HEK293 (cell line): ENCODE measurements at regions not wholly inside any gene's neighbourhood (a gene's known extent, or its start where the extent isn't known, plus 50 kb on each side); places are given as distances from the start of the nearest gene placed in this dataset.
"Not testable (repeated sequence)": the region's sequence is repeated elsewhere in the genome, so short reads cannot be mapped to it uniquely, and the experiment has no call there.

ENCODE experiments used
- CTCF ChIA-PET: fragments of 350-600 bp; formaldehyde crosslinking; extraction: SDS; loops from one replicate; lab custom pipeline; 2021; ENCODE audit warnings: antibody characterized with exemption; lab: Yijun Ruan, JAX
- POLR2A ChIA-PET: fragments of 300-600 bp; formaldehyde crosslinking; extraction: SDS; loops from one replicate; lab custom pipeline; 2020; ENCODE audit warnings: antibody characterized with exemption, inconsistent platforms; lab: Yijun Ruan, JAX
- H3K27ac ChIP-seq: fragments of 200-500 bp; sonication (Bioruptor generic); 2 replicates; pipeline ENCODE4 v1.5.1; 2014; ENCODE audit warnings: low read depth, low read length, control low read depth, inconsistent platforms; ENCODE audit errors: extremely low read depth
- H3K36me3 ChIP-seq, 2 experiments: fragments of 200-500 bp in 1 of 2; sonication (Bioruptor generic) in 1 of 2; 1 replicate in 1 of 2; 2 replicates in 1 of 2; pipeline ENCODE4 v1.5.1; 2014 to 2017; ENCODE audit warnings: inconsistent platforms in 2 of 2, low read length in 2 of 2; ENCODE audit not compliant: control insufficient read depth in 2 of 2, insufficient read depth in 1 of 2
- H3K4me1 ChIP-seq: fragments of 200-500 bp; sonication (Bioruptor generic); 2 replicates; pipeline ENCODE4 v1.5.1; 2014; ENCODE audit warnings: mild to moderate bottlenecking, low read length, inconsistent platforms; ENCODE audit not compliant: control insufficient read depth, insufficient read depth
- H3K4me3 ChIP-seq: 2 replicates; pipeline ENCODE4 v1.5.1; 2011; ENCODE audit warnings: low read depth, mild to moderate bottlenecking, control low read depth, low read length, moderate library complexity
- H3K9me3 ChIP-seq: fragments of 200-500 bp; sonication (Bioruptor generic); 2 replicates; pipeline ENCODE4 v1.5.1; 2014; ENCODE audit warnings: low read depth, low read length, inconsistent platforms; ENCODE audit not compliant: control insufficient read depth, insufficient read depth
- BCL11A ChIP-seq: fragments of 450-650 bp; formaldehyde crosslinking; IDR thresholded peaks from 2 replicates; pipeline ENCODE4 v1.5.1; 2016; ENCODE audit warnings: low read depth, missing biosample characterization, missing genetic modification characterization
- CTCF ChIP-seq: fragments of 450-650 bp; formaldehyde crosslinking; IDR thresholded peaks from 2 replicates; pipeline ENCODE4 v1.5.1; 2016; ENCODE audit warnings: missing biosample characterization, missing genetic modification characterization
- KLF7 ChIP-seq: fragments of 450-650 bp; formaldehyde crosslinking; IDR thresholded peaks from 2 replicates; pipeline ENCODE4 v1.5.1; 2016; ENCODE audit warnings: missing biosample characterization, missing genetic modification characterization, borderline replicate concordance
- REPIN1 ChIP-seq: fragments of 450-650 bp; formaldehyde crosslinking; IDR thresholded peaks from 2 replicates; pipeline ENCODE4 v1.5.1; 2017; ENCODE audit warnings: missing biosample characterization, missing genetic modification characterization, low read depth
- ZBTB44 ChIP-seq: fragments of 450-650 bp; IDR thresholded peaks from 2 replicates; pipeline ENCODE4 v1.5.1; 2018; ENCODE audit warnings: missing biosample characterization, mild to moderate bottlenecking, missing genetic modification characterization
- ZBTB49 ChIP-seq: fragments of 450-650 bp; formaldehyde crosslinking; IDR thresholded peaks from 2 replicates; pipeline ENCODE4 v1.5.1; 2016; ENCODE audit warnings: missing biosample characterization, missing genetic modification characterization, low read depth
- ZNF121 ChIP-seq: fragments of 450-650 bp; formaldehyde crosslinking; IDR thresholded peaks from 2 replicates; pipeline ENCODE4 v1.5.1; 2016; ENCODE audit warnings: missing biosample characterization, missing genetic modification characterization
- ZNF16 ChIP-seq: fragments of 450-650 bp; formaldehyde crosslinking; IDR thresholded peaks from 2 replicates; pipeline ENCODE4 v1.5.1; 2016; ENCODE audit warnings: low read depth, missing biosample characterization, missing genetic modification characterization
- ZNF266 ChIP-seq: fragments of 450-650 bp; formaldehyde crosslinking; IDR thresholded peaks from 2 replicates; pipeline ENCODE4 v1.5.1; 2016; ENCODE audit warnings: missing biosample characterization, missing genetic modification characterization, low read depth
- ZNF292 ChIP-seq: fragments of 450-650 bp; formaldehyde crosslinking; IDR thresholded peaks from 2 replicates; pipeline ENCODE4 v1.5.1; 2016; ENCODE audit warnings: low read depth, missing biosample characterization, missing genetic modification characterization, borderline replicate concordance
- ZNF394 ChIP-seq: fragments of 450-650 bp; formaldehyde crosslinking; IDR thresholded peaks from 2 replicates; pipeline ENCODE4 v1.5.1; 2016; ENCODE audit warnings: missing biosample characterization, missing genetic modification characterization, mild to moderate bottlenecking, moderate library complexity, borderline replicate concordance
- ZNF449 ChIP-seq: fragments of 450-650 bp; formaldehyde crosslinking; IDR thresholded peaks from 2 replicates; pipeline ENCODE4 v1.5.1; 2017; ENCODE audit warnings: missing biosample characterization, mild to moderate bottlenecking, missing genetic modification characterization, moderate library complexity
- ZNF544 ChIP-seq: fragments of 450-650 bp; formaldehyde crosslinking; IDR thresholded peaks from 2 replicates; pipeline ENCODE4 v1.5.0; 2017; ENCODE audit warnings: missing biosample characterization, missing genetic modification characterization
- ZNF558 ChIP-seq: fragments of 450-650 bp; formaldehyde crosslinking; IDR thresholded peaks from 2 replicates; pipeline ENCODE4 v1.5.1; 2016; ENCODE audit warnings: missing biosample characterization, missing genetic modification characterization
- ZNF621 ChIP-seq: fragments of 450-650 bp; formaldehyde crosslinking; IDR thresholded peaks from 2 replicates; pipeline ENCODE4 v1.5.1; 2017; ENCODE audit warnings: missing biosample characterization, missing genetic modification characterization
- ZNF624 ChIP-seq: fragments of 450-650 bp; formaldehyde crosslinking; IDR thresholded peaks from 2 replicates; pipeline ENCODE4 v1.5.1; 2017; ENCODE audit warnings: missing biosample characterization, missing genetic modification characterization
- ZNF654 ChIP-seq: fragments of 450-650 bp; formaldehyde crosslinking; IDR thresholded peaks from 2 replicates; pipeline ENCODE4 v1.5.1; 2016; ENCODE audit warnings: low read depth, missing biosample characterization, missing genetic modification characterization
- ZNF658 ChIP-seq: fragments of 450-650 bp; formaldehyde crosslinking; IDR thresholded peaks from 2 replicates; pipeline ENCODE4; 2016; ENCODE audit warnings: missing biosample characterization, missing genetic modification characterization
- ZNF664 ChIP-seq: fragments of 450-650 bp; formaldehyde crosslinking; IDR thresholded peaks from 2 replicates; pipeline ENCODE4 v1.5.1; 2016; ENCODE audit warnings: missing biosample characterization, missing genetic modification characterization
- ZNF747 ChIP-seq: fragments of 450-650 bp; formaldehyde crosslinking; IDR thresholded peaks from 2 replicates; pipeline ENCODE4 v1.5.1; 2016; ENCODE audit warnings: missing biosample characterization, missing genetic modification characterization
- ZNF843 ChIP-seq: fragments of 450-650 bp; formaldehyde crosslinking; IDR thresholded peaks from 2 replicates; pipeline ENCODE4 v1.5.1; 2016; ENCODE audit warnings: missing biosample characterization, missing genetic modification characterization

GRCh38 chr3:145024700-145025099, 1053.1 kb downstream of the DIPK2A start (continued):
- no peak for TF ChIP-seq ZBTB49
- no peak for TF ChIP-seq ZNF121 (tag by site-specific recombination)
- no peak for TF ChIP-seq ZBTB44 (tag by site-specific recombination)
- no peak for TF ChIP-seq ZNF747 (tag by site-specific recombination)
- TF ChIP-seq, all 188 proteins: peak for 0

- H3K36me3 ChIP-seq, H3K9me3 ChIP-seq, H3K27ac ChIP-seq, POLR2A ChIA-PET, H3K4me3 ChIP-seq, CTCF ChIA-PET, H3K4me1 ChIP-seq: not testable (repeated sequence)
Measured at GRCh38 chr3:145027186-145027585, 1055.6 kb downstream of the DIPK2A start.

- ChIA-PET CTCF (no interaction called here), POLR2A (no interaction called here)
- no peak overlapping the region for H3K4me3 ChIP-seq
- H3K36me3 ChIP-seq, result no peaks in the 10 kb centered on the region
- no peaks in the 10 kb centered on the region for H3K9me3 ChIP-seq
- no peaks in the 10 kb centered on the region for H3K4me1 ChIP-seq
- no peak overlapping the region for H3K27ac ChIP-seq
- TF ChIP-seq ZNF624 (tag by site-specific recombination) (no peak), BCL11A (tag by site-specific recombination) (no peak), ZNF843 (tag by site-specific recombination) (no peak), REPIN1 (tag by site-specific recombination) (no peak), ZNF658 (tag by site-specific recombination) (no peak)
Measured at GRCh38 chr3:145032791-145033190, 1061.2 kb downstream of the DIPK2A start.

- no peaks in the 10 kb centered on the region for H3K9me3 ChIP-seq
- H3K36me3 ChIP-seq, result no peaks in the 10 kb centered on the region
- H3K4me3 ChIP-seq, result no peak overlapping the region
- H3K4me1 ChIP-seq, result no peaks in the 10 kb centered on the region
- ChIA-PET CTCF (no interaction called here), POLR2A (no interaction called here)
- TF ChIP-seq CTCF (no peak), ZNF292 (tag by site-specific recombination) (no peak), ZNF394 (tag by site-specific recombination) (no peak), ZNF544 (tag by site-specific recombination) (no peak), ZNF16 (tag by site-specific recombination) (no peak), ZNF664 (tag by site-specific recombination) (no peak), KLF7 (tag by site-specific recombination) (no peak), ZNF558 (no peak), ZNF449 (tag by site-specific recombination) (no peak), ZNF621 (tag by site-specific recombination) (no peak), ZNF266 (tag by site-specific recombination) (no peak), ZNF654 (tag by site-specific recombination) (no peak)
- TF ChIP-seq, all 188 proteins: peak for 0
- no peak overlapping the region for H3K27ac ChIP-seq
Measured at GRCh38 chr3:145035682-145036081, 1064.1 kb downstream of the DIPK2A start.
